ENCODE measurements at regions not wholly inside any gene's neighbourhood (a gene's known extent, or its start where the extent isn't known, plus 50 kb on each side); places are given as distances from the start of the nearest gene placed in this dataset.

DNA sequence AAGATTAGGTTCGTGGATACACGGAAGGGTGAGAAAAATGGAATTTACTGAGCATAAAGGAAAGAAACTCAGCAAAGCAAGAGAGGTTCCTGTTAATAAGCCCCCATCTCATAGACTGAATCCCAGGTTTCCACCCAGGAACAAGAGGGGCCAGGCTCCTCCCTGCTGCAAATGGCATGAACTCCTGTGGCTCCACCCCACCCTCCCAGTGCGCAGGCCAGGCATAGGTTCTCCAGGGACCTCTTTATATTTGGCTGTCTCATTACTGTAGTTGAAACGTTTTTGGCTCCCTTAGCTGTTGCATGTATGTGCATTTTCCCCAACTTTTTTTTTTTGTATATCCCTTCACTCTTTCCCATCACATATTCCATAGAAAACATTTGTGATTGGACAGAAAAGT is 217.8 kb upstream of the NRP1 start:
- TF ChIP-seq, protein P1, sequence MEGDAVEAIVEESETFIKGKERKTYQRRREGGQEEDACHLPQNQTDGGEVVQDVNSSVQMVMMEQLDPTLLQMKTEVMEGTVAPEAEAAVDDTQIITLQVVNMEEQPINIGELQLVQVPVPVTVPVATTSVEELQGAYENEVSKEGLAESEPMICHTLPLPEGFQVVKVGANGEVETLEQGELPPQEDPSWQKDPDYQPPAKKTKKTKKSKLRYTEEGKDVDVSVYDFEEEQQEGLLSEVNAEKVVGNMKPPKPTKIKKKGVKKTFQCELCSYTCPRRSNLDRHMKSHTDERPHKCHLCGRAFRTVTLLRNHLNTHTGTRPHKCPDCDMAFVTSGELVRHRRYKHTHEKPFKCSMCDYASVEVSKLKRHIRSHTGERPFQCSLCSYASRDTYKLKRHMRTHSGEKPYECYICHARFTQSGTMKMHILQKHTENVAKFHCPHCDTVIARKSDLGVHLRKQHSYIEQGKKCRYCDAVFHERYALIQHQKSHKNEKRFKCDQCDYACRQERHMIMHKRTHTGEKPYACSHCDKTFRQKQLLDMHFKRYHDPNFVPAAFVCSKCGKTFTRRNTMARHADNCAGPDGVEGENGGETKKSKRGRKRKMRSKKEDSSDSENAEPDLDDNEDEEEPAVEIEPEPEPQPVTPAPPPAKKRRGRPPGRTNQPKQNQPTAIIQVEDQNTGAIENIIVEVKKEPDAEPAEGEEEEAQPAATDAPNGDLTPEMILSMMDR (IDR thresholded peaks at IDR 0.05; ENCODE audit: borderline replicate concordance, extremely low read depth, low read length, poor library complexity, severe bottlenecking), result no peak
- TF ChIP-seq EZH2 (IDR thresholded peaks at IDR 0.05; ENCODE audit: borderline replicate concordance, low read depth, low read length, severe bottlenecking), result no peak
